DMS114 treated with DMSO at 0.1 percent for 48 hours (cell line): ENCODE measurements at regions not wholly inside any gene's neighbourhood (a gene's known extent, or its start where the extent isn't known, plus 50 kb on each side); places are given as distances from the start of the nearest gene placed in this dataset.

Source experiments
- DNase-seq: peaks from one replicate; lab custom pipeline; 2025; ENCODE audit not compliant: unreplicated experiment; lab: John Stamatoyannopoulos, UW

DNA sequence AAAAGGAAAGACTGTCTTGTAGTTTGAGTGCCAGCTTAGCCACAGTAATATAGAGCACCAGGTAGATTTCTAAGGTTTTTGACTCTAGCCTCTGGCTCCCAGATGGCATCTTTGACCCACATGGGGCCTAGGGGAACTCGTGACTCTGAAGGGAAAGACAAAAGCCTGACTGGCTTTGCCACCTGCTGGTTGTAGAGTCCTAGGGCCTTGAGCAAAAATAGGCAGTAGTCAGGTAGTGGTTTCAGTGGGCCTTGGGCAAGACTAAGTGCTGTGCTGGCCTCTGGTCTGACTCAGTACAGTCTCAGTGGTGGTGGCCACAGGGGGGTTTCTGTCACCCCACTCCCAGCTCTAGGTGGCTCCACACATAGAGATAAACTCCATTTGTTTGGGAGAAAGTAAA, 349.4 kb downstream of the FAM181B start:
- no peak for DNase-seq

DNA sequence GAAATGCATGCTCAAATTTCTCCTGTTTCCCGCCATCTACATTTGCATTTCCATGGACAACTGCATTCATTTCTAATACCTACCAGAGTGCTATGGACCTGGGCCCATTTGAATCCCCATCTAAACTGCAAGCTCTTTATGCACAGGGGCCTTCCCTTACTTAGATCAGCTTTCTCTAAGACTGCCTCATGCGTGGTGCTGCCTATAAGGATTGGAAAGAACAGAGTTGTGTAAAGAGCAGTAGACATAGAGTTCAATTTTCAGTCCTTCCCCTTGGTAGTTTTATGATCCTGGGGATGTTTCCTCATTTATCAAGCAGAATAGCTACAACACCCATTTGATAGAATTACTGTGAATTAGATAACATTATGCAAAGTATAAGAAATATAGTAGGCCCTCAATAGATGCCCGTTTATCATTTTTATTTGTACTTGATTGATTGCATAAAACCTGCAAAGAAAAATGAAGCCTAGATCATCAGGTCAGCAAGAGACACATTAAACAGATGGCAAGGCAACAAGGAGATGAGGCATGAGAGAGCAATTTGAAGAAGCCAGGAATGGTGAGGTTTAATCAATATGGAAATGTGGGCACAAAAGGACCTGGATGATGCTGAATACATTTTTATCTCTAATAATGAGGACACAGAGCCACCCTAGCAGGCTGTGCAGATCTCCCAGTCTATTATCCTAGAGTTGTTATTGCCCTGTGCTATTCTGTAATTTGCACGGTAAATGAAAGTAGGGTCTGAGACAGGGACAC, 359.7 kb downstream of the FAM181B start:
- no peak for DNase-seq

DNA sequence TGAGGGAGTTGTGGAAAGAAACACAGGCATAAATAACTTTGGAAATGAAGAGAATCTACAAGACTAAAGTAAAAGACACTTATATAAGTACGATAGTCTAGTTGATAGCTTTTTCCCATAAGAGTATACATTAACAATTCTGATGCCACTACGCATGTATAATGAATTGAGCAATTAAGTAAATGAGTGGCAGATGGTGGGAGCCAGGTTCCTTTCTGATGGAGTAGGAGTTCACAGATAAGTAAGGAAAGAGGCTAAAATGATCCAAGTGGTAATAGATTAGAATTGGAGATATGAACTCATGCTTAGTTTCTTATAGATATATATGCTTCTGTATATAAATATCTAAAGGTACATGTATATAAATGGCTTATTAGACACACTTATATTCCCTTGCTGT, 368.3 kb downstream of the FAM181B start:
- DNase-seq = no peak

DNA sequence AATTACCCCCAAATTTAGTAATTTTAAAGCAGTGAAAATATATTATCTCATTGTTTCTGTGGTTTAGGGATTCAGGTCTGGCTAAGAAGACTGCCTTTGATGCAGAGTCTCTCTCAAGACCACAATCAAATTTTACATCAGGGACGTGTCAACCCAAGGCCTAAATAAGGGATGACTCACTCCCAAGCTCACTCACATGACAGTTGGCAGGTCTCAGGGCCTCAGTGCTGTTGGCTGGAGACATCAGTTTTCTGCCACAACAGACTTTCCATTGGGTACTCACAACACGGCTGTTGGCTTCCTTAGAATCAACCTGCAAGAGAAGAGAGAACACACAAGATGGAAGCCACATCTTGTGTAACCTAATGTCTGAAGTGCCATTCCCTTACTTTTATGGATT, 377.3 kb downstream of the FAM181B start:
- DNase-seq = no peak

DNA sequence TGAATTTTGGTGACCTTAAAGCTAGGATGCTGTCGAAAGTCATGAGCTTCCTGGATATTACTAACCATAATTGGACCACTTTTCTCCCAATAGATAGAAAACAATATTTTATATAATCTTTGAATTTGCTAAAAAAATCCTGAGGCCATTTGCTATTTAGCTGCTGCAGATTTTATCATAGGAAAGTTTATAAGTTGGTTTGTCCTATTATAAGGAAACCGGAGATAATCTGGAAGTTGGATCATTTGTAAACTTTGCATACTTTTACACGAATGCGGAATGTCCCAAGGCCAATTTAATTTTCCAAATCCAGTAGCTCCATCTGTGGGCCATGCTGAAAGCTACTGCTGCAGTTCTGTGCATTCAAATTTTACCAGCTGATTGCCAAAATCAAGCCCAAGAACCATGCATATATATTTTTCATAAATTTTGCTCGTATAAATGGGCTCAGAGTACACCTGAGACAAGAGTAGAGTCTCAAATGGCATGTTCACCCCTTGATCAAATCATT, 378.3 kb downstream of the FAM181B start:
- DNase-seq = no peak

DNA sequence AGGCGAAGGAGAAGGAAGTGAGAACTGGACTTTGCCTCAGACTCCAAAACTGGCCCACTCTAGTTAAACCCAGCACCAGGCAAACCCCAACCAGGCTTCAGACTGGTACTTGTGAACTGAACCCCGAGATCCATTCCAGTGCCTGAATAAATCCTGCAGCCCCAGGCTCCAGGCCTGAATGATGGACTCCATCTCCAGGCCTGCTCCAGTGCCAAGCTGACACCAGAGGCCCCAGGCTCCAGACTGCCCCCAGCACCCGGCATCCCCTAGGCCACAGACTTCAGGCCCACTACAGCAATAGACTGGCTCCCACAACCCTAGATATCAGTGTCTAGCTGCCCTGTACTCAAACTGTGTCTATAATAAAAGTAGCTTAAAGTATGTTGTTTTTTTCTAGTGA, 406.8 kb downstream of the FAM181B start:
- DNase-seq = no peak

DNA sequence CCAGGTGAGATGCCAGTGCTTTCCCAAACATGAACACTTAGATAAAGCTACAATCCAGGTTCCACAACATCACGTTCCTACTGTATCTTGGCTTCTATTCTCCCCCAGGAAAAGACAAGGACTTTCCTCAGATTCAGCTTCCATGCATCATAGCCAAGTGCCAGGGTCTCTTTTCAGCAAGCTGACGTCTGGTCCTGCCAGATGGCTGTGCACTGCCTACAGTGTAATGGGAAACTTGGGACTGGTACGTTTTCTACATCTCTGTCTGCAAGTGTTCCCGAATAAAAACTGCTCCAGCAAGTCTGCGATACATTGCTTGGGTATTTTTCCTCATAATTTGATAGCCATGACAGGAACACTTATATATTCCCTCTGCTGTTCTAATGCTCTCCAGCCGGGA, 412.5 kb downstream of the FAM181B start:
- no peak for DNase-seq

DNA sequence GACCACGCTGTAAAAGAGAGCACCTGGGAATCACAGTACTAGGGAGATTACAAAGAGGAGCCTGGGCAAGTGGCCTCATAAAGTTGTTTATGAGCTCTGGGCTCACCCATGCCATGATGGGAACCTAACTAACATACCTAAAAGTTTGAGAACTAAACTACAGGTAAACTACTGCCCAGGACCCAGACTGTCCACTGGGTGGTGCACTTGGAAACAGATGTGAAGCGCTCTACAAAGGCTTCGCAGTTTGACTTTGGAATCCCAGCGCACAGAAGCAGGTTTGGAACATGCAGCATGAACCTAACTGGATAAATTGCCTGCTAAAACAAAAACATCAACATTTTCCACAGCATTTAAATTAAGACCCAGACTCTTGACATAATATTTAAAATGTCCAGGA, 418.6 kb downstream of the FAM181B start:
- DNase-seq = no peak

DNA sequence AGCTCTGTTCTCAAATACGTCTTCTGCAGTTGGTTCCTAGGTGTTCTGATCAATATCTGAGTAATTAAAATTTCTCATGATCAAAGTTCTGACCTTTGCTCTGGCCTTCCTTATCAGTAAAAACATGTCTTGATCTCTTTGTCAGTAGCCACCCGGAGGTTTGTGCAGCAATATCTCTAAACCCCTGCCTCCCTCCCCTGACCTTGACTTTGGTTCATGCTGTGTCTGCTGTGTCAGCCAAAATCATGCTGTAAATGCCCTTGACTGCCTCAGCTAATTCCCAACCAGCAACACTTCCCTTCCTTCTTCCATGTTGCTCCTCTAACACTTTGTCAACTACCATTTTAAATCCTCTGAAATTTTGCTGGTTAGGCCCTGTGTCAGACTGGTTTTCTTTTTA, 424.7 kb downstream of the FAM181B start:
- no peak for DNase-seq

DNA sequence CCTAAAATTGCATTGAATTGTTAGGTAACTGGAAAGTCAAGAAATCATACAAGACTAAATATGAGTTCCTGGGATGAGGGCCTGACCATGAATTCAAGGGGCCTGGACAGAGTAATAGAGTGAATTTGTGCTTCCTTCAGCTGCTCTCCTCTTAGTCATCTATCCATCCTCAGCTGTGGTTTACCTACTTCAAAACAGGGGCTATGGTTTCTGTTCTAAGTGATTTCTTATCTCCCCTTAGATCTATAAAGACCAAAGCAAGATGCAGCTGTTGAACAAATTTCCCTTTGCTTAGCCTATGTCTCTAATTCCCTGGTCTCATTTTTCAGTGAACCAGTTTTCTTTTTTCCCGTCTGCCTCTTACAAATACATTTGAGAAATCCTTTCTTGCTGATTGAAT, 428.5 kb downstream of the FAM181B start:
- no peak for DNase-seq

DNA sequence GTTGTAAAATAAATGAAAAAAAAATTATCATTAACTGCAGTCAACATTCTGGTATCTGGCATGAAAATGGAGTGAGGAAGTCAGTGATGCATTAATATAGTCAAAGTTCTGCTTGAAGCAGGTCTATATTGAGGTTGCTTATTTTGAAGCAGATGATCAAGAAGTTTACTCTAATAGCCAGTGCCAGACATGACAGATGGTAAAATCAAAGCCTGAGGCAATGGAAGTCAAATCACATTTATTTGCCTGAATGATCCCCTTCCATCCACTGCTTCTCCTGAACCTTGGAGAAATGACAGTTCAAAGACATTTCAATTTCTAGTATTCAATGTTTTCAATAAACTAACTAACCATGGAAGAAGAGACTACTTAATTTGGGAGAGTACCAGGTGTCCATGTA, 430.0 kb downstream of the FAM181B start:
- DNase-seq = no peak

DNA sequence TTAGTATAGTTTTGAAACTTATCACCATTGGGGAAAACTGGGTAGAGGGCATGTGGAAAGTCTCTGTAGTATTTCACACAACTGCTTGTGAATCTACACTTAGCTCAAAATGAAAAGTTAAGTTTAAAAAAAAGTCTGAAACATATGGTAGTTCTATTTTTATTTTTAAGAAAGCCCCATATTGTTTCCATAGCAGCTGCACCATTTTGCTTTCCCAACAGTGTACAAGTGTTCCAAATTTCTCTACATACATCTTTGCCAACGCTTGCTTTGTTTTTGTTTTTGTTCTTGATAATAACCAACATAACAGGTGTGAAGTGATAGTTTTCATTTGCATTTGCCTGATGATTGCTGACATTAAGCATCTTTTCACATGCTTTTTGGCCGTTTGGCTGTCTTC, 445.2 kb downstream of the FAM181B start:
- DNase-seq = no peak

DNA sequence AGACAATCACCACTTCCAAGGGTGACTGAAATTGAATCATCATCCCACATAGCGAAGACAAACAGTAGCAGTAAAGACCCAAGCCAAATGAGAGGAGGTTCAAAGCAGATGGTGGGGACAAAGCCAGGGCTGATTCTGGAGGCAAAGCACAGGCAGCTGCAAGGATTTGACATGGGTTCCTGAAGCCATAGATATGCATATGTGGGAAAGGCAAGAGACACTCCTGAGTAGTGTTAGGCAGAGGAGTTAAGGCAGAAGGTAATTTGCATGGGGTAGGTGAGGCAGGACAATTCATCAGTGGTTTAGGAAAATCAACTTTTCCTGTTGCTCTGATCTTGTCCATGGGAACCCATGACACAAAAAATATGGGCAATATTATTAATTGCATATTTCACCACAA, 462.8 kb downstream of the FAM181B start:
- DNase-seq = no peak

DNA sequence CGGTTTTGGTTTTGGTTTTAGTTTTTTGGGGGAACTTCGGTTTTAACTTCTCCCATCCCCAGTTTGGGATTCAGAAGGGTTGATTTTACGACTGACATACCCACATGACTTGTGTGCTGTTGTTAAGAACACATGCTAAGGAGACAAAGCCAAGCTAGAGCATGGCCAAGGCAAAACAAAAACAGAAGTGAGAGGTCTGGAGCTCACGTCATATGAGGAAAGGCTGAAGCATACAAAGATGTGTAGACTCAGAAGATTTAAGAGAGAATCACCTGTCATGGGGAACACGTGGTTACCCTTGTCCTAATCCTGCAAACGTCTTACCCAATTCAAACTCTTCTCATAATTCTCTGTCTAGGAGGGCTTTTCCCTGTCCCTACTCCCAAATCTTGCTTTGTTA, 465.0 kb downstream of the FAM181B start:
- no peak for DNase-seq

DNA sequence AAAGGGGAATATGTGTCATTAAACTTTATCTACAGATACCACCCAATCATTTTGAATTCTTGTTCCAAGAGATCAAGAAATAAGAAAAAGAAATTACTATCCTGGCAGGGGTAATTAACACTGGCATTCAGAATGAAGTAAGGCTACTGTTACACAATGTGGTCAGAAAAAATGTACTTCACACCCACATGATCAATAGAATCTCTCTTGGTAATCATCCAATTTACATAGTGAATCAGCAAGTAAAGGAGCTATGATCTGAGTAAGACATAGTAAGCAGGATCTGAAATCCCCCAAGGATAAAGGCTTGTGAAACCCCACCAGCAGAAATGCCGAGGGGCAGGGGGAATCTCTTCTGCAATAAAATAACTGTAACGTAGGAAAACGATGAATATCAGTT, 466.5 kb downstream of the FAM181B start:
- no peak for DNase-seq

DNA sequence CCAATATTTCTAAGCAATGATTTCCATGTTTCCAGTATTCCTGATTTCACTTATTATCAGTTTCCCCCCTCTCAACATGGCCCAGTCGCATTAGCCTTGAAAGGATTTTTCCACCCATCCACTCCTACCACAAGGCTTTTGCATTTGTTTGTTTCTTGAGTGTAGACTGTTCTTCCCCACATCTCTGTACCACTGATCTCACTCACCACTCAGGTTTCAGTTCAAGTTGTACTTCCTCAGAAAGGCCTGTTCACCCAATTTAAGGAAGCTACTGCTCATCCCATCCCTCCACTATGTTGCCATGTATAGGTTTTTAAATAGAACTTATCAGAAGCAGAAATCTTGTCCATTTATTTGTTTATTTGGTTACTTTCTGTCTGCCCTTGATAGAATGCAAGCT, 472.3 kb downstream of the FAM181B start:
- DNase-seq = no peak

DNA sequence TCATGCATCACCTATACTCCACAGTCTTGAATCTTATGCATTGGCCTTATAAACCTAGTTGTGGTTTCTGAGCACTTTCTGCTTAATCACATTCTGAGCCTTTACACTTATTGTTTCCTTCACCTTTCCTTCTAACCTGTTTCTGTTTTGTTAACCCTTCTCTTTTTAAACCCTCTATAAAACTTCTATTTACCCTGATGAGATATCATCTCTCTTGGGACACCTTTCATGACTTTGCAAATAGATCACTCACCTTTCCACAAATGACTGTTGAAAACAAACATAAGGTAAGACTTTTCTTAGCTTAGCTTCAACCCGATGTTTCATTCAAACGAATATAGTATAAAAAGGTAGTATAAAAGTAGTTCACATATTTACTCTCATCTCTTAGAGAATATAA, 483.6 kb downstream of the FAM181B start:
- no peak for DNase-seq

DNA sequence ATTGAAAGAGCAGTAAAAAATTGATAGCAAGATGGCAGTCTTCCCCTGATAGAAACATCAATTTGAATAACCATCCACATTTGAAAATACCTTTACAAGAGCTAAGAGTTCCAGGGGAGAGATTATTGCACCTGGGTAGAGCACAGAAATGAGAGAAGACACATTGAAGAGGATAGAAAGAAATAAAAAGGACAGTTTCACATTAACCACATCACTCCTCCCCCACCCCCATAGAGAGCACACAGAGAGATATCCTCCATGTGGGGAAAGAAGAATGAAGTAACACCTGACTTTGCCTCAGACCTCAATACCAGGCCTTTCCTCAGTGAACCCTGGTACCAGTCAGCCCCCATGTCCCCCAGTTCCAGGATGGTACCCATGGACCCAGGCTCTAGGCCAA, 486.7 kb downstream of the FAM181B start:
- no peak for DNase-seq

DNA sequence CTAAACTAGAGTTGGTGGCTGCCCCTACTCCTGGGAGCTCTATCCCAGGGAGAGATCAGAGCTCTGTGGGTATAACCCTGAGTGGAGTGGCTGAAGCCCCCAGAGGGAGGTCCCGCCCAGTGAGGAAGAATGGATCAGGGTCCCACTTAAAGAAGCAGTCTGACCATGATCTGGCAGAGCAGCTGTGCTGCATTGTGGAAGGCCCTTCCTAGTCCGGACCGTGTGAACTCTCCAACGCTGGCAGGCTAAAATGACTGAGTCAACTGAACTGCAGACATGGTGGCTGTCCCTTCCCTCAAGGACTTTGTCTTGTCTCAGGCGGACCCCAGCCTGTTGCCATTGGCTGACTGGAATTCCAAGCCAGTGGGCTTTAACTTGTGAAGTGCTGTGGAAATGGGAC, 494.2 kb downstream of the FAM181B start:
- no peak for DNase-seq

DNA sequence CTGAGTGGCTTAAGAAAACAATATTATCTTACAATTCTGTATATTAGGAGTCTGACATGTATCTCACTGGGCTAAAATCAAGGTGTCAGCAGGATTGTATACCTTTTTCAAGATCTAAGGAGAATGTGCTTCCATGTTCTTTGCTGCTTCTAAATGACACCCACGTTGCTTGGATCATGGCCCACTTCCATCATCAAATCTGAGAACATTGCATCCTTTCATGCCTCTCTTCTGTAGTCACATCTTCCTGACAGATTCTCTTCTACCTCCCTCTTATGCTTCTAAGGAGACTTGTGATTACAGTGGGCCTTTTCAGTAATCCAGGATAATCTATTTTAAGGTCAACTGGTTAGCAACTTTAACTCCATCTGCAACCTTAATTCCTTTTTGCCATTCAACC, 499.4 kb downstream of the FAM181B start:
- DNase-seq = no peak

DNA sequence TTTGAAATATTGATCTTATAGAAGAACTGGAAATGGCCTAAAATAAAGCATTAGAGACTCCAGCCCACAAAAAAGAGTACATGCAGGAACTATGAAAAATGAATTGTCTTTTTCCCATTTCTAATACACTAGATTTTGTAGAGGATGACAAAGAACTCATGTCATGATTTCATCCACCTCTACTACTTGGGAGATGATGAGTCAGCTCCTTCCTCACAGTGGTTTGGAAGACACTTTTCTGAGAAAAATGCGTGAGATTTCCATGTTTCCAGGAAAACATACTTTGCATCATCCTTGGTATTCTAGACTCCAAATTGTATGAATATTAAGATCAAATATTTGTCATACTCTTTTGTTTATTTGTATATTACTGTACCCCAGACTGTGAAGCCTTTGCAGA, 500.5 kb downstream of the FAM181B start:
- no peak for DNase-seq

DNA sequence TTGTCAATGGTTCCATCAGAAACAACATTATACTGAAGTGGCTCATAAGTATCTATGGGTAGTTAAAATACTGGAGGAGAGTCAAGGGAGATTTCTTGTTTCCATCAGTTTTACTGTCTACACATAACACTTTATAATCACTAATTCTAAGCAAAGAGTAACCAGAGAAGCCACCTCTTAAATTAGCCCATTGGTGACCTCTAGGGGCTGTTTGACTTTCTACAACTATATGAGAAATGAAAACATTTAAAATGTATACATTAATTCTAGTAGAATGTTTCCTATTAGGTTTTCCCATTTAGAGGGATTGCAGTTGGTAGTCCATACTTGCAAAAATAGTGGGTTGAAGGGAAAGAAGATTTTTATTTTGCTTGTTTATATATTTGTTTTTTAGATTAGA, 504.3 kb downstream of the FAM181B start:
- DNase-seq = no peak

DNA sequence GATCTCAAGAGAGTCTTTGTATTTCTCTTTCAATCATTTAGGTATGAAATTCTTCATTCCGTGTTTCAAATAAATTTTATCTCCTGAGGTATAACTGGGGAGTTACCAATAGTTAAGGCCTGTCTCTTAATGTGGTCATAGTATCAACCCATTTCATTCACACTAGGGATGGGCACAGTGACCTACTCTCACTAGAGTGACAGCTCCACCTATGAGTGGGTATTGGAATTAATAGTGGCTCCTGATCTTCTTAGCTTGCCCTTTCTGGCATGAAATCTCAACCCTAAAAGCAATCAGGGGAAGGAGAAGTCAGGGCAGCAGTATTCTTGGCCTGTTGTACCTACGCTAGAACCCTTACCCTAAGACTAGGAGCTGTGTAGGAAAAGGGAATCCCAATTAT, 507.7 kb downstream of the FAM181B start:
- DNase-seq = no peak
